ENCODE measurements at regions not wholly inside any gene's neighbourhood (a gene's known extent, or its start where the extent isn't known, plus 50 kb on each side); places are given as distances from the start of the nearest gene placed in this dataset.

DNA sequence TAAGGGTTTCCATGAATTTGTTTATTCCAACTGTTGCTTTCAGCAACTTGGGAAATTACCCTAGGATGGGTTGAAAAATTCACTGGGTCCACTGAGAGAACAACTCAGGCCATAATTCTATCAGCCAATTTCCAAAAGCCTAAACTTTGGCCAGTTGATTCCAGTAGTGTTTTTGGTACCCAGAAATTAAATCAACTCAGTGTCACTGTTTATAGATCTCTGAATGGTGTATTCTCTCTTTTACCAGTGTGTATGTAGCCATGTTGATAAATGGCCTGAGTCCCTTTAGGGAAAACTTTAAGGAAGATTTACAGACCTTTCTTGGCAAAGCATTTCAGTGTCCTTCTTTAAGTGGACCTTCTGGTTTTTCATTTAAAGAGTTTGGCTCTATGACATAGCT lies 636.4 kb downstream of the OTOL1 start:
- TF ChIP-seq, protein P1, sequence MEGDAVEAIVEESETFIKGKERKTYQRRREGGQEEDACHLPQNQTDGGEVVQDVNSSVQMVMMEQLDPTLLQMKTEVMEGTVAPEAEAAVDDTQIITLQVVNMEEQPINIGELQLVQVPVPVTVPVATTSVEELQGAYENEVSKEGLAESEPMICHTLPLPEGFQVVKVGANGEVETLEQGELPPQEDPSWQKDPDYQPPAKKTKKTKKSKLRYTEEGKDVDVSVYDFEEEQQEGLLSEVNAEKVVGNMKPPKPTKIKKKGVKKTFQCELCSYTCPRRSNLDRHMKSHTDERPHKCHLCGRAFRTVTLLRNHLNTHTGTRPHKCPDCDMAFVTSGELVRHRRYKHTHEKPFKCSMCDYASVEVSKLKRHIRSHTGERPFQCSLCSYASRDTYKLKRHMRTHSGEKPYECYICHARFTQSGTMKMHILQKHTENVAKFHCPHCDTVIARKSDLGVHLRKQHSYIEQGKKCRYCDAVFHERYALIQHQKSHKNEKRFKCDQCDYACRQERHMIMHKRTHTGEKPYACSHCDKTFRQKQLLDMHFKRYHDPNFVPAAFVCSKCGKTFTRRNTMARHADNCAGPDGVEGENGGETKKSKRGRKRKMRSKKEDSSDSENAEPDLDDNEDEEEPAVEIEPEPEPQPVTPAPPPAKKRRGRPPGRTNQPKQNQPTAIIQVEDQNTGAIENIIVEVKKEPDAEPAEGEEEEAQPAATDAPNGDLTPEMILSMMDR (IDR thresholded peaks at IDR 0.05; ENCODE audit: low read depth, low read length), result no peak
- TF ChIP-seq EZH2phosphoT487 (IDR thresholded peaks at IDR 0.05; ENCODE audit: low read depth), result no peak

All from OCI-LY3 (cell line).